IPS-18a (cell line): ENCODE measurements at regions not wholly inside any gene's neighbourhood (a gene's known extent, or its start where the extent isn't known, plus 50 kb on each side); places are given as distances from the start of the nearest gene placed in this dataset.

ENCODE experiments used
- H3K27ac ChIP-seq: one replicate; pipeline ENCODE4 v1.5.1; 2013; ENCODE audit warnings: low read length
- H3K27me3 ChIP-seq: one replicate; pipeline ENCODE4 v1.6.1; 2013; ENCODE audit warnings: mild to moderate bottlenecking, low read length; ENCODE audit not compliant: control insufficient read depth, insufficient read depth
- H3K36me3 ChIP-seq: one replicate; pipeline ENCODE4 v1.6.1; 2013; ENCODE audit warnings: low read depth, low read length; ENCODE audit not compliant: control insufficient read depth
- H3K4me1 ChIP-seq: one replicate; pipeline ENCODE4 v1.6.1; 2013; ENCODE audit warnings: low read depth, low read length; ENCODE audit not compliant: control insufficient read depth
- H3K4me3 ChIP-seq: one replicate; pipeline ENCODE4 v1.5.1; 2013; ENCODE audit warnings: low read length
- H3K9ac ChIP-seq: one replicate; pipeline ENCODE4 v1.6.1; 2013; ENCODE audit warnings: mild to moderate bottlenecking, low read length, moderate library complexity
- H3K9me3 ChIP-seq: one replicate; pipeline ENCODE4 v1.6.1; 2013; ENCODE audit warnings: low read depth, low read length; ENCODE audit not compliant: control insufficient read depth

GRCh38 chr21:20760221-20760620 is 238.0 kb upstream of the NCAM2 start:
- Histone ChIP-seq H3K36me3 (no peaks in the 10 kb centered on the region), H3K27ac (no peak overlapping the region), H3K27me3 (no peaks in the 10 kb centered on the region), H3K4me3 (no peak overlapping the region), H3K9ac (no peak overlapping the region), H3K4me1 (no peaks in the 10 kb centered on the region), H3K9me3 (no peaks in the 10 kb centered on the region)

- Histone ChIP-seq H3K4me3 (no peak overlapping the region), H3K27ac (no peak overlapping the region), H3K27me3 (no peaks in the 10 kb centered on the region), H3K9ac (no peak overlapping the region), H3K4me1 (no peaks in the 10 kb centered on the region), H3K9me3 (peaks cover 22% of the 10 kb centered on the region), H3K36me3 (no peaks in the 10 kb centered on the region)
These were observed 223.5 kb upstream of the NCAM2 start for GRCh38 chr21:20774737-20775136.

GRCh38 chr21:20779321-20779720 is 218.9 kb upstream of the NCAM2 start:
- H3K27ac ChIP-seq, result no peak overlapping the region
- H3K36me3 ChIP-seq, result no peaks in the 10 kb centered on the region
- no peak overlapping the region for H3K9ac ChIP-seq
- no peaks in the 10 kb centered on the region for H3K4me1 ChIP-seq
- H3K9me3 ChIP-seq, result peaks cover 34% of the 10 kb centered on the region
- H3K27me3 ChIP-seq, result no peaks in the 10 kb centered on the region
- H3K4me3 ChIP-seq, result no peak overlapping the region

GRCh38 chr21:20783611-20784010 is 214.6 kb upstream of the NCAM2 start:
- Histone ChIP-seq H3K4me1 (peaks cover 1% of the 10 kb centered on the region), H3K27ac (no peak overlapping the region), H3K4me3 (no peak overlapping the region), H3K36me3 (no peaks in the 10 kb centered on the region), H3K9me3 (peaks cover 21% of the 10 kb centered on the region), H3K27me3 (no peaks in the 10 kb centered on the region), H3K9ac (no peak overlapping the region)

GRCh38 chr21:20789729-20790500 is 208.3 kb upstream of the NCAM2 start:
- H3K9ac ChIP-seq, result no peak overlapping the region
- H3K27ac ChIP-seq, result no peak overlapping the region
- peak overlapping the region; percentile 37 for H3K4me3 ChIP-seq

GRCh38 chr21:20800106-20800505 is 198.1 kb upstream of the NCAM2 start:
- no peak overlapping the region for H3K4me3 ChIP-seq
- no peaks in the 10 kb centered on the region for H3K27me3 ChIP-seq
- no peak overlapping the region for H3K9ac ChIP-seq
- H3K4me1 ChIP-seq, result no peaks in the 10 kb centered on the region
- no peak overlapping the region for H3K27ac ChIP-seq
- no peaks in the 10 kb centered on the region for H3K36me3 ChIP-seq
- no peaks in the 10 kb centered on the region for H3K9me3 ChIP-seq

More at GRCh38 chr21:20789729-20790500, 208.3 kb upstream of the NCAM2 start:
- Histone ChIP-seq H3K9me3 (no peaks in the 10 kb centered on the region), H3K27me3 (no peaks in the 10 kb centered on the region), H3K4me1 (peaks cover 45% of the 10 kb centered on the region), H3K36me3 (no peaks in the 10 kb centered on the region)

- Histone ChIP-seq H3K9ac (no peak overlapping the region), H3K27ac (no peak overlapping the region), H3K9me3 (no peaks in the 10 kb centered on the region), H3K4me3 (no peak overlapping the region), H3K4me1 (no peaks in the 10 kb centered on the region), H3K36me3 (no peaks in the 10 kb centered on the region), H3K27me3 (no peaks in the 10 kb centered on the region)
These were observed 196.0 kb upstream of the NCAM2 start for GRCh38 chr21:20802201-20802600.

- Histone ChIP-seq H3K27ac (no peak overlapping the region), H3K36me3 (no peaks in the 10 kb centered on the region), H3K9me3 (no peaks in the 10 kb centered on the region), H3K4me3 (no peak overlapping the region), H3K27me3 (no peaks in the 10 kb centered on the region), H3K4me1 (no peaks in the 10 kb centered on the region), H3K9ac (no peak overlapping the region)
These were observed 195.5 kb upstream of the NCAM2 start for GRCh38 chr21:20802631-20803260.

GRCh38 chr21:20811702-20812101 is 186.5 kb upstream of the NCAM2 start:
- Histone ChIP-seq H3K9me3 (no peaks in the 10 kb centered on the region), H3K27me3 (no peaks in the 10 kb centered on the region), H3K9ac (no peak overlapping the region), H3K4me3 (no peak overlapping the region), H3K36me3 (no peaks in the 10 kb centered on the region), H3K27ac (no peak overlapping the region), H3K4me1 (no peaks in the 10 kb centered on the region)

GRCh38 chr21:20814090-20814489 is 184.1 kb upstream of the NCAM2 start:
- Histone ChIP-seq H3K4me3 (no peak overlapping the region), H3K27ac (no peak overlapping the region), H3K9ac (no peak overlapping the region), H3K27me3 (no peaks in the 10 kb centered on the region), H3K4me1 (no peaks in the 10 kb centered on the region), H3K36me3 (no peaks in the 10 kb centered on the region), H3K9me3 (no peaks in the 10 kb centered on the region)

GRCh38 chr21:20822666-20823065 is 175.5 kb upstream of the NCAM2 start:
- Histone ChIP-seq H3K4me3 (no peak overlapping the region), H3K27ac (no peak overlapping the region), H3K9me3 (no peaks in the 10 kb centered on the region), H3K9ac (no peak overlapping the region), H3K27me3 (no peaks in the 10 kb centered on the region), H3K36me3 (no peaks in the 10 kb centered on the region), H3K4me1 (peaks cover 15% of the 10 kb centered on the region)

GRCh38 chr21:20852866-20853265 is 145.3 kb upstream of the NCAM2 start:
- Histone ChIP-seq H3K9ac (no peak overlapping the region), H3K4me3 (no peak overlapping the region), H3K27ac (no peak overlapping the region), H3K36me3 (no peaks in the 10 kb centered on the region), H3K4me1 (peaks cover 3% of the 10 kb centered on the region), H3K9me3 (no peaks in the 10 kb centered on the region), H3K27me3 (no peaks in the 10 kb centered on the region)
